Keratinocyte (primary cell): ENCODE measurements at regions not wholly inside any gene's neighbourhood (a gene's known extent, or its start where the extent isn't known, plus 50 kb on each side); places are given as distances from the start of the nearest gene placed in this dataset.

Experiments
- DNase-seq: peaks from one replicate; pipeline ENCODE4 v3.0.0-alpha.2; 2011; ENCODE audit warnings: low read depth, missing footprints, low spot score
- FAIRE-seq: peaks from 2 replicates; lab custom pipeline; 2011; peaks lifted over from hg19 to GRCh38; lab: Jason Lieb, UNC
- H2AFZ ChIP-seq: 2 replicates; pipeline ENCODE4 v1.6.0; 2012; ENCODE audit warnings: low read length, control low read depth, inconsistent platforms; ENCODE audit not compliant: control insufficient read depth
- H3K27ac ChIP-seq: 2 replicates; pipeline ENCODE4 v1.5.1; 2011; ENCODE audit warnings: low read length; ENCODE audit not compliant: control insufficient read depth, insufficient read depth
- H3K27me3 ChIP-seq: 3 replicates; pipeline ENCODE4 v1.6.0; 2011; ENCODE audit warnings: low read length; ENCODE audit not compliant: control insufficient read depth, insufficient read depth; ENCODE audit errors: extremely low read depth
- H3K36me3 ChIP-seq, 2 experiments: 2 replicates in 1 of 2; 3 replicates in 1 of 2; pipeline ENCODE4 v1.5.1; 2011; ENCODE audit warnings: low read length in 2 of 2, mild to moderate bottlenecking in 1 of 2; ENCODE audit not compliant: control insufficient read depth in 2 of 2, insufficient read depth in 2 of 2; ENCODE audit errors: extremely low read depth in 1 of 2
- H3K4me1 ChIP-seq: 3 replicates; pipeline ENCODE4 v1.5.1; 2011; ENCODE audit warnings: low read length; ENCODE audit not compliant: control insufficient read depth, insufficient read depth; ENCODE audit errors: extremely low read depth
- H3K4me2 ChIP-seq: 3 replicates; pipeline ENCODE4 v1.6.0; 2011; ENCODE audit warnings: low read depth, low read length; ENCODE audit not compliant: control insufficient read depth, insufficient read depth; ENCODE audit errors: extremely low read depth
- H3K4me3 ChIP-seq, 3 experiments: fragments of 200-600 bp in 1 of 3; sonication (generic) in 1 of 3; 2 replicates in 2 of 3; 3 replicates in 1 of 3; pipeline ENCODE4 v1.5.1; 2011 to 2016; ENCODE audit warnings: low read length in 3 of 3, mild to moderate bottlenecking in 3 of 3, control low read depth in 2 of 3, inconsistent platforms in 1 of 3, low read depth in 1 of 3, mixed read lengths in 1 of 3, mixed run types in 1 of 3, moderate library complexity in 1 of 3; ENCODE audit not compliant: control insufficient read depth in 2 of 3, insufficient read depth in 2 of 3; ENCODE audit errors: extremely low read depth in 1 of 3
- H3K79me2 ChIP-seq: 2 replicates; pipeline ENCODE4 v1.6.0; 2012; ENCODE audit warnings: low read length; ENCODE audit not compliant: control insufficient read depth, insufficient read depth
- H3K9ac ChIP-seq: 3 replicates; pipeline ENCODE4 v1.6.0; 2011; ENCODE audit warnings: low read length; ENCODE audit not compliant: control insufficient read depth, insufficient read depth; ENCODE audit errors: extremely low read depth
- H3K9me1 ChIP-seq: 3 replicates; pipeline ENCODE4 v1.6.0; 2011; ENCODE audit warnings: low read length; ENCODE audit not compliant: control insufficient read depth, insufficient read depth; ENCODE audit errors: extremely low read depth
- H3K9me3 ChIP-seq: 2 replicates; pipeline ENCODE4 v1.5.1; 2012; ENCODE audit warnings: low read depth, low read length; ENCODE audit not compliant: control insufficient read depth
- H4K20me1 ChIP-seq: 3 replicates; pipeline ENCODE4 v1.6.0; 2011; ENCODE audit warnings: low read length; ENCODE audit not compliant: control insufficient read depth, insufficient read depth; ENCODE audit errors: extremely low read depth
- CTCF ChIP-seq, 3 experiments: IDR thresholded peaks in 1 of 3; conservative IDR thresholded peaks in 1 of 3; optimal IDR thresholded peaks in 1 of 3; 2 replicates in 2 of 3; 3 replicates in 1 of 3; pipeline versions ENCODE3 to v1.5.1; 2011; ENCODE audit warnings: low read length in 3 of 3, mild to moderate bottlenecking in 3 of 3, moderate library complexity in 2 of 3, control low read depth in 1 of 3, inconsistent platforms in 1 of 3; ENCODE audit not compliant: insufficient read depth in 2 of 3; ENCODE audit errors: extremely low read depth in 1 of 3
- EZH2 ChIP-seq: IDR thresholded peaks from one replicate; pipeline ENCODE4 v1.6.1; 2012; ENCODE audit warnings: inconsistent platforms, mild to moderate bottlenecking, low read length, moderate library complexity
- dilution Hi-C: fragments of 300-500 bp; cut with MboI; formaldehyde crosslinking; loops from one replicate; pipeline ENCODE4 v1.7.0; 2020; ENCODE audit warnings: low sequenced_read_pairs; ENCODE audit not compliant: extremely low pct_ligation_motif_present

- dilution Hi-C loops: no loop called here
- TF ChIP-seq CTCF (optimal IDR thresholded peaks at IDR 0.05 in 1 of 3, IDR thresholded peaks at IDR 0.05 in 1 of 3, conservative IDR thresholded peaks at IDR 0.05 in 1 of 3; ENCODE audit: extremely low read depth in 1 of 3, insufficient read depth in 2 of 3, low read length in 3 of 3) (no peak), EZH2 (no peak)
Measured at GRCh38 chr14:97726676-97727075, 929.5 kb downstream of the VRK1 start.

GRCh38 chr14:97730706-97731105, 933.5 kb downstream of the VRK1 start:
- H3K27ac ChIP-seq: no peak overlapping the region
- DNase-seq (no peak), FAIRE-seq (no peak)
- H3K4me2 ChIP-seq: no peak overlapping the region
- H3K79me2 ChIP-seq: no peaks in the 10 kb centered on the region
- H3K9me3 ChIP-seq: no peaks in the 10 kb centered on the region
- no peaks in the 10 kb centered on the region for H3K4me1 ChIP-seq
- dilution Hi-C loops: no loop called here
- no peak overlapping the region for H3K4me3 ChIP-seq
- no peak overlapping the region for H2AFZ ChIP-seq
- TF ChIP-seq CTCF (optimal IDR thresholded peaks at IDR 0.05 in 1 of 3, IDR thresholded peaks at IDR 0.05 in 1 of 3, conservative IDR thresholded peaks at IDR 0.05 in 1 of 3; ENCODE audit: extremely low read depth in 1 of 3, insufficient read depth in 2 of 3, low read length in 3 of 3) (no peak), EZH2 (no peak)
- H3K9ac ChIP-seq: no peak overlapping the region
- no peaks in the 10 kb centered on the region for H4K20me1 ChIP-seq
- no peaks in the 10 kb centered on the region for H3K9me1 ChIP-seq
- no peaks in the 10 kb centered on the region for H3K36me3 ChIP-seq
- H3K27me3 ChIP-seq: no peaks in the 10 kb centered on the region

More at GRCh38 chr14:97726676-97727075, 929.5 kb downstream of the VRK1 start:
- Histone ChIP-seq H3K9me3 (no peaks in the 10 kb centered on the region), H3K9ac (no peak overlapping the region), H3K27ac (no peak overlapping the region), H3K79me2 (no peaks in the 10 kb centered on the region), H3K4me2 (no peak overlapping the region), H3K4me1 (no peaks in the 10 kb centered on the region), H3K4me3 (no peak overlapping the region), H3K36me3 (no peaks in the 10 kb centered on the region), H3K27me3 (no peaks in the 10 kb centered on the region), H4K20me1 (no peaks in the 10 kb centered on the region), H3K9me1 (no peaks in the 10 kb centered on the region), H2AFZ (no peak overlapping the region)
- DNase-seq (no peak), FAIRE-seq (no peak)
